ENCODE measurements at regions not wholly inside any gene's neighbourhood (a gene's known extent, or its start where the extent isn't known, plus 50 kb on each side); places are given as distances from the start of the nearest gene placed in this dataset.

GRCh38 chr2:7375901-7376300 lies 458.7 kb downstream of the RNF144A start:
- no peaks in the 10 kb centered on the region for H3K9me3 ChIP-seq (ENCODE audit: low read length)
- no peak for TF ChIP-seq MXI1 (conservative IDR thresholded peaks at IDR 0.05; ENCODE audit: poor library complexity, severe bottlenecking)
- TF ChIP-seq RAD21 (conservative IDR thresholded peaks at IDR 0.05) = no peak
- TF ChIP-seq SMC3 (conservative IDR thresholded peaks at IDR 0.05; ENCODE audit: poor library complexity) = no peak
- no peak for TF ChIP-seq TAF1 (IDR thresholded peaks at IDR 0.05; ENCODE audit: low read depth)
- no peak for TF ChIP-seq EZH2 (IDR thresholded peaks at IDR 0.05; ENCODE audit: borderline replicate concordance, insufficient read depth, low read length, poor library complexity, severe bottlenecking)
- TF ChIP-seq EP300 (conservative IDR thresholded peaks at IDR 0.05; ENCODE audit: poor library complexity, severe bottlenecking) = no peak
- TF ChIP-seq, protein P1, sequence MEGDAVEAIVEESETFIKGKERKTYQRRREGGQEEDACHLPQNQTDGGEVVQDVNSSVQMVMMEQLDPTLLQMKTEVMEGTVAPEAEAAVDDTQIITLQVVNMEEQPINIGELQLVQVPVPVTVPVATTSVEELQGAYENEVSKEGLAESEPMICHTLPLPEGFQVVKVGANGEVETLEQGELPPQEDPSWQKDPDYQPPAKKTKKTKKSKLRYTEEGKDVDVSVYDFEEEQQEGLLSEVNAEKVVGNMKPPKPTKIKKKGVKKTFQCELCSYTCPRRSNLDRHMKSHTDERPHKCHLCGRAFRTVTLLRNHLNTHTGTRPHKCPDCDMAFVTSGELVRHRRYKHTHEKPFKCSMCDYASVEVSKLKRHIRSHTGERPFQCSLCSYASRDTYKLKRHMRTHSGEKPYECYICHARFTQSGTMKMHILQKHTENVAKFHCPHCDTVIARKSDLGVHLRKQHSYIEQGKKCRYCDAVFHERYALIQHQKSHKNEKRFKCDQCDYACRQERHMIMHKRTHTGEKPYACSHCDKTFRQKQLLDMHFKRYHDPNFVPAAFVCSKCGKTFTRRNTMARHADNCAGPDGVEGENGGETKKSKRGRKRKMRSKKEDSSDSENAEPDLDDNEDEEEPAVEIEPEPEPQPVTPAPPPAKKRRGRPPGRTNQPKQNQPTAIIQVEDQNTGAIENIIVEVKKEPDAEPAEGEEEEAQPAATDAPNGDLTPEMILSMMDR (IDR thresholded peaks at IDR 0.05; ENCODE audit: poor library complexity, severe bottlenecking) = no peak
- TF ChIP-seq, protein P2, sequence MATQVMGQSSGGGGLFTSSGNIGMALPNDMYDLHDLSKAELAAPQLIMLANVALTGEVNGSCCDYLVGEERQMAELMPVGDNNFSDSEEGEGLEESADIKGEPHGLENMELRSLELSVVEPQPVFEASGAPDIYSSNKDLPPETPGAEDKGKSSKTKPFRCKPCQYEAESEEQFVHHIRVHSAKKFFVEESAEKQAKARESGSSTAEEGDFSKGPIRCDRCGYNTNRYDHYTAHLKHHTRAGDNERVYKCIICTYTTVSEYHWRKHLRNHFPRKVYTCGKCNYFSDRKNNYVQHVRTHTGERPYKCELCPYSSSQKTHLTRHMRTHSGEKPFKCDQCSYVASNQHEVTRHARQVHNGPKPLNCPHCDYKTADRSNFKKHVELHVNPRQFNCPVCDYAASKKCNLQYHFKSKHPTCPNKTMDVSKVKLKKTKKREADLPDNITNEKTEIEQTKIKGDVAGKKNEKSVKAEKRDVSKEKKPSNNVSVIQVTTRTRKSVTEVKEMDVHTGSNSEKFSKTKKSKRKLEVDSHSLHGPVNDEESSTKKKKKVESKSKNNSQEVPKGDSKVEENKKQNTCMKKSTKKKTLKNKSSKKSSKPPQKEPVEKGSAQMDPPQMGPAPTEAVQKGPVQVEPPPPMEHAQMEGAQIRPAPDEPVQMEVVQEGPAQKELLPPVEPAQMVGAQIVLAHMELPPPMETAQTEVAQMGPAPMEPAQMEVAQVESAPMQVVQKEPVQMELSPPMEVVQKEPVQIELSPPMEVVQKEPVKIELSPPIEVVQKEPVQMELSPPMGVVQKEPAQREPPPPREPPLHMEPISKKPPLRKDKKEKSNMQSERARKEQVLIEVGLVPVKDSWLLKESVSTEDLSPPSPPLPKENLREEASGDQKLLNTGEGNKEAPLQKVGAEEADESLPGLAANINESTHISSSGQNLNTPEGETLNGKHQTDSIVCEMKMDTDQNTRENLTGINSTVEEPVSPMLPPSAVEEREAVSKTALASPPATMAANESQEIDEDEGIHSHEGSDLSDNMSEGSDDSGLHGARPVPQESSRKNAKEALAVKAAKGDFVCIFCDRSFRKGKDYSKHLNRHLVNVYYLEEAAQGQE (IDR thresholded peaks at IDR 0.05; ENCODE audit: borderline replicate concordance) = no peak
- no peak for TF ChIP-seq POLR2AphosphoS5 (IDR thresholded peaks at IDR 0.05)
- H4K20me1 ChIP-seq (ENCODE audit: insufficient read depth) = no peaks in the 10 kb centered on the region
- H3K27ac ChIP-seq (ENCODE audit: low read length) = no peak overlapping the region
- H3K36me3 ChIP-seq (ENCODE audit: insufficient read depth, low read length) = no peaks in the 10 kb centered on the region
- no peak overlapping the region for H3K4me2 ChIP-seq (ENCODE audit: low read length)
- no peaks in the 10 kb centered on the region for H3K27me3 ChIP-seq (ENCODE audit: insufficient read depth, low read depth, low read length)
- H3K9me2 ChIP-seq (ENCODE audit: insufficient read depth, low read length) = no peaks in the 10 kb centered on the region
- no peaks in the 10 kb centered on the region for H3F3A ChIP-seq (ENCODE audit: insufficient read depth, low read length, poor library complexity, severe bottlenecking)
- no peaks in the 10 kb centered on the region for H3K79me2 ChIP-seq (replicated peaks; ENCODE audit: insufficient read depth, low read length)
- H3K4me3 ChIP-seq (ENCODE audit: low read length) = no peak overlapping the region
- H2AFZ ChIP-seq (ENCODE audit: low read depth, low read length) = no peak overlapping the region
- H3K9ac ChIP-seq (ENCODE audit: low read length) = no peak overlapping the region

- H4K20me1 ChIP-seq (ENCODE audit: insufficient read depth) = no peaks in the 10 kb centered on the region
- H3K79me2 ChIP-seq (replicated peaks; ENCODE audit: insufficient read depth, low read length) = no peaks in the 10 kb centered on the region
- no peaks in the 10 kb centered on the region for H3K27me3 ChIP-seq (ENCODE audit: insufficient read depth, low read depth, low read length)
- H3K9me3 ChIP-seq (ENCODE audit: low read length) = no peaks in the 10 kb centered on the region
- no peaks in the 10 kb centered on the region for H3K36me3 ChIP-seq (ENCODE audit: insufficient read depth, low read length)
- no peaks in the 10 kb centered on the region for H3K9me2 ChIP-seq (ENCODE audit: insufficient read depth, low read length)
- no peak overlapping the region for H2AFZ ChIP-seq (ENCODE audit: low read depth, low read length)
- no peak overlapping the region for H3K27ac ChIP-seq (ENCODE audit: low read length)
- no peaks in the 10 kb centered on the region for H3F3A ChIP-seq (ENCODE audit: insufficient read depth, low read length, poor library complexity, severe bottlenecking)
- no peak overlapping the region for H3K9ac ChIP-seq (ENCODE audit: low read length)
- no peak overlapping the region for H3K4me2 ChIP-seq (ENCODE audit: low read length)
- no peak overlapping the region for H3K4me3 ChIP-seq (ENCODE audit: low read length)
- TF ChIP-seq EP300 (conservative IDR thresholded peaks at IDR 0.05; ENCODE audit: poor library complexity, severe bottlenecking) (no peak), TAF1 (IDR thresholded peaks at IDR 0.05; ENCODE audit: low read depth) (no peak), RAD21 (conservative IDR thresholded peaks at IDR 0.05) (no peak), SMC3 (conservative IDR thresholded peaks at IDR 0.05; ENCODE audit: poor library complexity) (no peak), MXI1 (conservative IDR thresholded peaks at IDR 0.05; ENCODE audit: poor library complexity, severe bottlenecking) (no peak), EZH2 (IDR thresholded peaks at IDR 0.05; ENCODE audit: borderline replicate concordance, insufficient read depth, low read length, poor library complexity, severe bottlenecking) (no peak), POLR2AphosphoS5 (IDR thresholded peaks at IDR 0.05) (no peak)
- TF ChIP-seq, protein P1 (IDR thresholded peaks at IDR 0.05; ENCODE audit: poor library complexity, severe bottlenecking) = no peak
- TF ChIP-seq, protein P2 (IDR thresholded peaks at IDR 0.05; ENCODE audit: borderline replicate concordance) = no peak
These were observed 460.8 kb downstream of the RNF144A start for GRCh38 chr2:7377916-7378569.

All from neural cell (in vitro differentiated cells).